GM18867 (cell line): ENCODE measurements at regions not wholly inside any gene's neighbourhood (a gene's known extent, or its start where the extent isn't known, plus 50 kb on each side); places are given as distances from the start of the nearest gene placed in this dataset.
A peak's percentile ranks its signal among the peaks of the same experiment; 100 is the strongest.

Source experiments
- ATAC-seq: cut with Tn5 transposase; IDR thresholded peaks from one replicate; pipeline ENCODE4 v1.9.1; 2021; ENCODE audit warnings: mild to moderate bottlenecking, moderate library complexity; ENCODE audit not compliant: unreplicated experiment

- no peak for ATAC-seq
Observed at GRCh38 chr3:151990696-151991376, 117.4 kb downstream of the SUCNR1 start.

DNA sequence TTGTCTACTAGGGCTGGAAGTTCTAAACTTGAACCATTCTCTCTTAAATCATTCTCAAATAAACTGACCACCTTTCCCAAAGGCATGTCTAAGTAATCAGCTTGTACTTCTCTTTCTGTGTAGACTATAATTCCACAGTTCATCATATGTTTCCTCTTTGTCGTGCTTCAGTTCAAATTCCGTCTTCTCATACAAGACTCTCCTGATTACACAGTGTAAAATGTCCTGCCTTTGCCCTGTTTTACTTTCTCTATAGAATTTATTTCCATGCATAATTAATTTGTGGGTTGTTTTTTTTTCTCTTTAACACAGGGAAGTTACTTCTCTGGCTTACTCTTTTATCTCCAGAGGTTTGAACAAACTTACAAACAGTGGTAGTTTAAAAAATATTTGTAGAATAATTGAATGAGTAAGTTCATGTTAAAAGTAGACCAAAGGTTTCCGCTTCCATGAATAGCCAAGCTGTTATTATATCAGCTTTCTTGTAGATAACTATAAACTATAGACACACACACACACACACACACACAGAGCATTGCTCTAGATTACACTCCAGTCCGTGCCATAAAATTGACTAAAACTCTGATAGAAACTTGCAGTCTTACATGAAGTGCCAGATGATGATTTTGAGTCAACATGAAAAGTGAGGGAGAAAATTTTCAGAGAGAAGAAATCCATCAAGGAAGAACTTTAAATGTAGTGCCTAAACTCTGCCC, 119.0 kb downstream of the SUCNR1 start:
- ATAC-seq, result no peak

GRCh38 chr3:151995091-151995490, 121.6 kb downstream of the SUCNR1 start:
- no peak for ATAC-seq

GRCh38 chr3:151998744-151999143, 125.3 kb downstream of the SUCNR1 start:
- no peak for ATAC-seq

DNA sequence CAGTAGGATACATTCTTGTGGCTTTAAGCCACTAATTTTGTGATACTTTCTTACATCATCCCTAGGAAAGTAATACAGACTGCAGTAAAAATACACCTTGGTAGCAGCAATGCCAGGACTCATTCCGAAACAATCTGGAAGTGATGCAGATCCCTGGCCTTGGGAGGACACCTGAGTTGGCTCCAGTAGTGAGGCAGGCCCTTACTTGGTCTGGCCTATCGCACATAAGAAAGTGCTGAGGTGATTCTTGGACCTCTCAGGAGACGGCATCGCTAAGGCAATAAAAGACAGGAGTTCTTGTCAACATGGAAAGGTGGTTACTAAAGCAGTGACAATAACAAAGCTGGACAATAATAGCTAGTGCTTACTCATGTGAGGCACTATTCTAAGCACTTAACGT, 126.5 kb downstream of the SUCNR1 start:
- no peak for ATAC-seq

- no peak for ATAC-seq
Observed at GRCh38 chr3:152011812-152012735, 138.6 kb downstream of the SUCNR1 start.

- no peak for ATAC-seq
Observed at GRCh38 chr3:152019508-152019907, 146.1 kb downstream of the SUCNR1 start.

DNA sequence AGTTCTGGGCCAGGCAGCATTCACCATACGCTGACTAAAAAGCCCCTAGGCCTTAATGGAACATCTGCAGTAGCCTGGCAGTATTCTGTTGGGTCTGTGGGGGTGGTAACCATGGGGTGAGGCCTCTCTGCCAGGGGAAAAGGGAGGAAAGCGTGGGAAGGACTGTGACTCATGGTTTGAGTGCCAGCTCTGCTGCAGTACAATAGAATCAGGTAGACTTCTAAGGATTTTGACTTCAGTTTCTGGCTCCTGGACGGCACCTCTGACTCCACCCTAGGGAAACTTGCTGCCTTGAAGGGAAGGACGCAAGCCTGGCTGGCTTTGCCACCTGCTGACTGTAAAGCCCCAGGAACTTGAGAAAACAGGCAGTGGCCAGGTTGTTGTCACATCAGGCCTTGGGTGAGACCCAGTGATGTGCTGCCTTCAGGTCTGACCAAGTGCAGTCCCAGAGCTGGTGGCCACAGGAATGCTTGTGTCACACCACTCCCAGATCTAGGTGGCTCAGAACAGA, 148.6 kb downstream of the SUCNR1 start:
- ATAC-seq, result peak; percentile 63

DNA sequence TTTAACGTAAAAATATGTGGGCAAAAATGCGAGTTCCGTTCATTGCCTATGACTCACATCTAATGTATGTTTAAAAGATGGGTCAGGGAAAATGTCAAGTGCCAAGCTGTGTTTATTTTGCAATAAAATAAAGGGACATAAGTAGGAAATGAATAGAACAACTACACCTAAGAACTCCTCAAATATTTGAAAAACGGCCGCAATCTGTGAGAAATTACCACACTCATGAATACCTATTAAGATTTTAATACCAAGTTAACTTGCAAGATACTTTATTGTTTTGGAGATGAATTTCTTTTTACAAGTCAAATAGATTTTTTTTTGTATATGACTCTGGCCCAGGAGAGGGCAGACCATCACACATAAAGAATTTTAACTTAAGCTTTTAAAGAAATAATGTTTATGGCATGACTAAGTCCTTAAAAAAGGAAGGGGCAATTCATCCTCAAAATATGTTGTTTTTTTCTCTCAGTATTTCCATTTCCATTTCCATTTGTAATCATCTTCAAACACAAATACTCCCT, 152.7 kb downstream of the SUCNR1 start:
- ATAC-seq, result no peak

- ATAC-seq, result no peak
Observed at GRCh38 chr3:152030320-152030719, 156.9 kb downstream of the SUCNR1 start.

DNA sequence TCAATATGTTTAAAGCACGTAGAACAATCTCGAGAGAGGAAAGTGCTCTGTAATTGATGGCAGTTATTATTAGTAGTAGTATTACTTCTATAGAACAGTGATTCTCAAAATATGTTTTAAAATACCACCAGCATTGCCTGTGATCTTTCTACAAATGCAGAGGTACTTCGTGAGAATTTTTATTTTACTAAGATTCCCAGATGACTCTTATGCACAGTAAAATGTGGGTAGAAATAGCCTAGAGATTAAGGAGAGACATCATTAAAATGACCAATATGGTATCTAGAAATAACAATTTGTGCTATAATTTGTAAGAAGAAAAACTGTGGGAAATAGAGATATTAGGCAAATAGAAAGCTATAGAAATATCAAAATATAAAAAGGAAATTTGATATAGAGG, 157.9 kb downstream of the SUCNR1 start:
- ATAC-seq, result no peak

DNA sequence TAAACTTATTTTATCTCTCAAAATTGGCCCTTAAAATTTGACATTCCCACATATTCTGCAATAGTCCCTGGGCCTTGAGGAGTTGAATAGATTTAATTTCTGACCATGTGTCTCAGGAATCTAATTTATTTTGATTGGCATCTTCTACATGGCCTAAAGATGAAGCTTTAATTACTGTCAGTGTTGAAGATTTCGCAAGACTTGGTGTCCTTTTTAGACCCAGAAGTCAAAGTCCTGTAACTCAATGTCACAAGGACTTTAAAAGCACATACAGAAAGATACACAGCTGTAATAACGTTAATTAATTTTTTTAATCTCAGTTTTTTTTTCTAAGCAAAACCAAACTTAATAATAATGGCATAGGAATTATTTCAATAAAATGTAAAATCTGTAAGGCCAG, 163.9 kb downstream of the SUCNR1 start:
- ATAC-seq, result no peak

GRCh38 chr3:152037953-152038352, 164.5 kb downstream of the SUCNR1 start:
- no peak for ATAC-seq

DNA sequence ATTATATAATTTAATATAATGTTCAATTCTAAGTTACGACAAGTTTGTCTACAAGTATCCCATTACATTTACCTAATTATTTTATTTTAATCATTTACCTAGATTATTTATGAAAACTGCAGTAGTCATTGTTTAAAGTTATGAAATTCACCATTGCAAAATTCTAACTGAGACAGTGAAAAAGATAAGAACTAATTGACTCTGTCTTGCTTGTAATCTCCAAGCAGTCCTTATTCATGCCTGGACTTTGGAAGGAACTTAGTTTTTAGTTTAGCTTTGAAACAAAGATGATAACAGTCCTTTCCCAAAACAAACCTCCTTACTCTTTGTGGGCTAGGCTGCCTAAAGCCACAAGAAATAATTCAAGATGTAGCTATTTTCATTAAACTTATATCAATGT, 165.0 kb downstream of the SUCNR1 start:
- ATAC-seq, result no peak

GRCh38 chr3:152039887-152040286, 166.4 kb downstream of the SUCNR1 start:
- peak; percentile 83 for ATAC-seq

- peak; percentile 36 for ATAC-seq
Observed at GRCh38 chr3:152040319-152040718, 166.9 kb downstream of the SUCNR1 start.

GRCh38 chr3:152043620-152044019, 170.2 kb downstream of the SUCNR1 start:
- no peak for ATAC-seq

- no peak for ATAC-seq
Observed at GRCh38 chr3:152046280-152046679, 172.8 kb downstream of the SUCNR1 start.

DNA sequence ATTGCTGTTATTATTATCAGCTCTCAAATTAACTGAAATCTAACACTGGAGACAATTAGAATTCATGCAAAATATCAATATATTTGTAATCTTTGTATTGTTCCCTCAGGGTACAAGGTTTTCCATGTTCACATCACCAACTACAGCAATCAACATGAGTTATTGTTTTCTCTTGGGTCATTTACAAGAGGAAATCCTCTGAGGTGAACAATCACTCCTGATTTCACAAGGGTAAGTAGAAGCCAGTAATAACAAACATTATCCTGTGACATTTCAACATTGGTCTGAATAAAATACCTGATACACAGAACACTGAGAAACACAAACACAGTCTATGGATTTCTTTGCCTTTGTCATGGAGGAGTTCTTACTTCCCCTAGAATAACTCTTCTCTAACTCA, 174.0 kb downstream of the SUCNR1 start:
- ATAC-seq, result no peak

GRCh38 chr3:152048831-152049230, 175.4 kb downstream of the SUCNR1 start:
- no peak for ATAC-seq

DNA sequence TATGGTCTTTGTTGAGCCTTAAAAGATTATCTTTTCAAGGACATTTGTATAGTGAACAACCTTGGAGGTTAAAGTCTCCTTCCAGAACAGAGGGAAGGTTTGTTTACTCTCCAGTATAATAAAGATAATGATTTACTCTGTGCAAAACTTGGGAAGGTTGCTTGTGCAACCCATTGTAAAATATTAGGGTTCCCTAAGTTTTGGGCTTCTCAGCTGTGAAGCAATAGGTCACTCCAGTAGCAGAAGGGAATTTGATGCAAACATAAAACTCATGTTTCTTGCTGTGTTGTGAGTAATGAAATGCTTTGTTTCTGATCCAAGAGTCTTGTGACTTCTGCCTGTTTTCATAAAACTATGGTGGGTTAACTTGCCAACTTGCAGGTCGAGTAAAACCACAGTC, 177.5 kb downstream of the SUCNR1 start:
- no peak for ATAC-seq
